Fibroblast of the aortic adventitia (primary cell): ENCODE measurements at regions not wholly inside any gene's neighbourhood (a gene's known extent, or its start where the extent isn't known, plus 50 kb on each side); places are given as distances from the start of the nearest gene placed in this dataset.

Experiments
- DNase-seq: peaks from one replicate; pipeline ENCODE4 v3.0.0-alpha.2; 2010; ENCODE audit warnings: low read depth
- H3K4me3 ChIP-seq: 2 replicates; pipeline ENCODE4 v1.5.1; 2011; ENCODE audit warnings: low read depth, mild to moderate bottlenecking, control low read depth, low read length, moderate library complexity
- CTCF ChIP-seq: IDR thresholded peaks from 2 replicates; pipeline ENCODE4 v1.5.1; 2011; ENCODE audit warnings: mild to moderate bottlenecking, low read length, control low read depth, inconsistent platforms; ENCODE audit not compliant: insufficient read depth

GRCh38 chr10:105656856-105657255 lies 1015.8 kb downstream of the SORCS3 start:
- no peak for DNase-seq
- TF ChIP-seq CTCF = no peak
- H3K4me3 ChIP-seq = no peak overlapping the region

DNA sequence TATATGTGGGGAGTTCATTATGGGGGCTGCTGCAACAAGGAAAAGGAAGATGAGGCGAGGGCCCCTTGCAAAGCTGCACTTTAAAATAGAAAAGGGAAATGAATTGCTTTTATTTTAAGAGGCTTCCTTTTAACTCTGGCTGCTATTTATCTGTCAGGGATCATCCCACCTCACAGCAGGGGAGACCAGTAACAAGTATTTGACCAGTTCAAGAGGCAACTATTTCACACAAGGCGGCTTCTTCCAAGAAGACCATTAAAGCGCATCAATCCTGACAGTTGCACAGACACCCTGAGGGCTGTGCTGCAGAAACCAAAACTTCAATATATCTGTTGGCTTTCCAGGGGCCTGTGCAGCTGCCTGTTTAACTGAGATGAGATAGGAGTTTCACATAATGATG lies 1009.2 kb downstream of the SORCS3 start:
- no peak for DNase-seq
- TF ChIP-seq CTCF = no peak
- no peak overlapping the region for H3K4me3 ChIP-seq

DNA sequence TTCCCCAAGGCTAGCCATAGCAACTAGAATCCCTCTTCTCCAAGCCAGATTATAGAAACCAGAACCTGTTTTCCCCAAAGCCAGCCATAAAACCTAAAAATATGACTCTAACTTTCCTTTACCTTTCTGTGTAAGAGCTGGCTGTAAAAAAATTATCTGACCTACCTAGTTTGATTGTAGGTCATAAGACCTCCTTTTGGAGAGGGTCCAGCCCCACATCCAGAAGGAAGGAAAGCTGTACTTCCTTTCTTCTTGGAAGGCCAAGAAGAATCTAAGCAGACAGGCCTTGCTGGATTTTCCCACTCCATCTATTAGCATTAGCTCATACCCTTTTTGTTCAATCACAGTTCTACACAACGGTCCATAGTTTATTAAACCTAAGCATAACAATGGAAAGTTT lies 1006.3 kb downstream of the SORCS3 start:
- no peak for DNase-seq
- no peak overlapping the region for H3K4me3 ChIP-seq
- no peak for TF ChIP-seq CTCF

DNA sequence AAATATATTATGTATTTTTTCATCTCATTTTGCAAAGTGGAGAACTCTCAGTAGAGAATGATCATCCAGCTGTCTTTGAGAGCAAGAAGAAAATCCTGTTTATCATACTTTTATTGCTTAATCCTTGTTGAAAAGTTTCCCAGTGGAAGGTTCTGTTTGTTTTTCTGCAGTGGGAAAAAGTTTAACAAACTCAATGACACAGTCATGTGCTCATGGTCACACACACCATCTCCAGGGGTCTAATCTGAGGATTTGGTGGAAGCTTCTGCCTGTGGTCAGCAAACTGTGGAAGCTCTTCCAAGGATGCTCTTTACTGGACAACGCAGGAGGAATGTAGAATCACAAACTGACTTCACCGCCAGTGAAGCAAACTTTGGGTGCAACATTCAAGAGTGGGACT lies 1003.9 kb downstream of the SORCS3 start:
- no peak overlapping the region for H3K4me3 ChIP-seq
- TF ChIP-seq CTCF = no peak
- no peak for DNase-seq

GRCh38 chr10:105644559-105644958 lies 1003.5 kb downstream of the SORCS3 start:
- no peak for DNase-seq
- TF ChIP-seq CTCF = no peak
- H3K4me3 ChIP-seq = no peak overlapping the region

GRCh38 chr10:105644091-105644490 lies 1003.0 kb downstream of the SORCS3 start:
- TF ChIP-seq CTCF = no peak
- no peak overlapping the region for H3K4me3 ChIP-seq
- no peak for DNase-seq

GRCh38 chr10:105643660-105644059 lies 1002.6 kb downstream of the SORCS3 start:
- no peak for DNase-seq
- TF ChIP-seq CTCF = no peak
- no peak overlapping the region for H3K4me3 ChIP-seq
